ENCODE measurements at regions not wholly inside any gene's neighbourhood (a gene's known extent, or its start where the extent isn't known, plus 50 kb on each side); places are given as distances from the start of the nearest gene placed in this dataset.

DNA sequence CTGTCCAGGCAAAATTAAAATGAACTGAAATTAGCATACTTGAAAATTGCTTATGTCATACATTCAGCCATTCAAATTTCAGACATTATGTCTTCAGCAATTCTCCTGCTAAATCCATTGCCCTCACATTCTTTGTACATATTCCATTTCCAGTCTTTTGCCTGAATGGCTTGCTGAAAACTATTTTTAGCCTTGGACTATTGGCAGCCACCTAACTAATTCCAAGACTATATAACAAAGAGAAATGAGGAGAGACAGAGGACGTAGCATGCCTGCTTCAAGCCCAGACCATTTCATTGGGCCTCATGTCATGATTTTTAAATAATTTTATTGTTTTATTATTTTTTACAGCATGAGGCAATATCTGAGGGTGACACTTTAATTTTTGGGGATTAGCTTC, 100.3 kb downstream of the MRPS30 start:
- TF ChIP-seq, protein P1, sequence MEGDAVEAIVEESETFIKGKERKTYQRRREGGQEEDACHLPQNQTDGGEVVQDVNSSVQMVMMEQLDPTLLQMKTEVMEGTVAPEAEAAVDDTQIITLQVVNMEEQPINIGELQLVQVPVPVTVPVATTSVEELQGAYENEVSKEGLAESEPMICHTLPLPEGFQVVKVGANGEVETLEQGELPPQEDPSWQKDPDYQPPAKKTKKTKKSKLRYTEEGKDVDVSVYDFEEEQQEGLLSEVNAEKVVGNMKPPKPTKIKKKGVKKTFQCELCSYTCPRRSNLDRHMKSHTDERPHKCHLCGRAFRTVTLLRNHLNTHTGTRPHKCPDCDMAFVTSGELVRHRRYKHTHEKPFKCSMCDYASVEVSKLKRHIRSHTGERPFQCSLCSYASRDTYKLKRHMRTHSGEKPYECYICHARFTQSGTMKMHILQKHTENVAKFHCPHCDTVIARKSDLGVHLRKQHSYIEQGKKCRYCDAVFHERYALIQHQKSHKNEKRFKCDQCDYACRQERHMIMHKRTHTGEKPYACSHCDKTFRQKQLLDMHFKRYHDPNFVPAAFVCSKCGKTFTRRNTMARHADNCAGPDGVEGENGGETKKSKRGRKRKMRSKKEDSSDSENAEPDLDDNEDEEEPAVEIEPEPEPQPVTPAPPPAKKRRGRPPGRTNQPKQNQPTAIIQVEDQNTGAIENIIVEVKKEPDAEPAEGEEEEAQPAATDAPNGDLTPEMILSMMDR (optimal IDR thresholded peaks at IDR 0.05 in 1 of 3, IDR thresholded peaks at IDR 0.05 in 1 of 3, conservative IDR thresholded peaks at IDR 0.05 in 1 of 3; ENCODE audit: extremely low read depth in 1 of 3, insufficient read depth in 2 of 3, low read length in 3 of 3): no peak
- TF ChIP-seq EZH2 (IDR thresholded peaks at IDR 0.05; ENCODE audit: low read length): no peak
